GM19438 (cell line): ENCODE measurements at regions not wholly inside any gene's neighbourhood (a gene's known extent, or its start where the extent isn't known, plus 50 kb on each side); places are given as distances from the start of the nearest gene placed in this dataset.
"Not testable (repeated sequence)": the region's sequence is repeated elsewhere in the genome, so short reads cannot be mapped to it uniquely, and the experiment has no call there.

Experiments
- ATAC-seq: cut with Tn5 transposase; IDR thresholded peaks from one replicate; pipeline ENCODE4 v1.9.1; 2021; ENCODE audit warnings: low read depth; ENCODE audit not compliant: unreplicated experiment

DNA sequence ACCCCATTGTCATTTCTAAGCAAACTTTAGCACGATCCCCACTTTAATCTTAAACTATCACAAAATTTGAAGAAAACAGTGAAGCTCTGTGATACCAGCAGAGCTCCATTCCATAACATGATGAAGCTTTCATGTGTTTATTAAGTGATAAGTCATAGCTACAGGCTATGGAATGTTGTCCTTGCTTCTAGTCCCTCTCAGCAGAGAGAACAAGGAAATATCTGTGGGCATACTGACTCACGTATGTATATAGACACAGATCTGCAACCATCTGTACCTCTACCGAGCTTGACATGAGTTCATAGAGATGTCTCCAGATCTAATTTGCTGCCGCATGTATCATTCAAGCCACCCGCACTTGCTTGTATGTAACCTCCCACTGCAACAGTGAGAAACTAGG, 588.9 kb downstream of the ETS1 start:
- no peak for ATAC-seq

DNA sequence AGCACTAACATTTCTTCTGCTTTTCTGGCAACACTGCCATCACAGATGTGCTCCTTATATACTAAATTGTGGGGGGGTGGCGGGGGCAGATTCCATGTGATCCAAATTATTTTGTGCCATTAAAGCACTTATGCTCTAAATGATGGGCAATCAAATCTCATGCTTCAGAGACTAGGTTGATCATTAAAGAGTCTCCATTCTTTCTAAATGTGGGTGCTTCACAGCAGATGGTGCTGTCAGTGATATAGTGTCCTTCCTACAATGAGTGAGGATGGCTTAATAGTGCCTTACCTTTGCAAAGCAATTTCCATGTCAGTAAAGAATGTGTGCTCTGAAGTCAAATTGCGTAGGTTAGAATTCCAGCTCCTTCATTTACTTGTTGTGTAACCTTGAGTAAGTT, 589.8 kb downstream of the ETS1 start:
- ATAC-seq = no peak

DNA sequence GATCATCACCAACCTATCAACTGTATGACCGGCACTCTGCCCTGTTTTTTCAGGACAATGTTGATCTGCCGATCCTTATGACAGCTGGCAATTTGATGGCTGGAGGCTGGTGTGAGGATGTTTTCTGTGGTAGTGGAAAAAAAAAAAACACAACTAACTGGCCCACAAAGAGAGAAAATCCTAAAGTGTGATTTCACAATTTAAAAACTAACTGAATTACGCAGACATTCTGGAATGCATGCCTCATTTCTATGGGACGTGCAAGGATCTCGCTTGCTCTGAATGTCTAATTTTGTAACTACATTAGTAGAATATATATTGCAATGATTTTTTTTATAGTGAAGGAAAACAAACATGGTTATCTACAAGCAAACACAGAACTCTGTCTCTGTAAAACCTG, 590.5 kb downstream of the ETS1 start:
- no peak for ATAC-seq

DNA sequence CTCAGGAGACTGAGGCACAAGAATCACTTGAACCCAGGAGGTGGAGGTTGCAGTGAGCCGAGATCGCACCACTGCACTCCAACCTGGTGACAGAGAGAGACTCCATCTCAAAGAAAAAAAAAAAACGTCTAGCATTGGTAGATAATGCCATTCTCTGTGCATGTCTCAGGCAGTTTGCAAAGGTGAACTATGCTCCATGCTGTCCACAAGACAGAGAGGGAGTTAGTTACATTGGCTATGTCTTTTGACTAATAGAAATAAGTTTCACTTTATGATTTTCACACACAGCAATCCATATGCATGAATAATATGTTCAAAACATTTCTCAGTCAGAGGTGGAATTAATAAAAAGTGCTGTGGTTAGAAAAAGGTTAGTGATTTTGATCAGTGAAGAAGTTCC, 591.4 kb downstream of the ETS1 start:
- ATAC-seq = no peak

DNA sequence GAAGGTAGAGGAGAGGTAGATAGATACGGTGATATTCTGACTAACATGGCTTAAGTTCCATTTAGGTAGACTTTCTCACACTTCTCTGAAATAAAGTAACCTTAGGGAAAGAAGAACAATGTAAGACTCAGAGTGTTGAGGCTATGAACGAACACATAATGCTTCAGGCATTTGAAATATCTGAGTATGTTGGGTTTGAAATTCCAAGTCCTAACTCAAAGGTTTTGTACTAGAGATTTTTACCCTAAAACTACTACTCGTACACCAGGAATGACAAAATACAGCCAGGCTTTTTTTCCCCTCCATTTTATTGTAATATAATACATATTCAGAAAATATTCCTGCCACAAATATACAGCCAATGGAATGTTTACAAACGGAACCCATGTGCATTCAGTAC, 592.6 kb downstream of the ETS1 start:
- ATAC-seq = no peak

DNA sequence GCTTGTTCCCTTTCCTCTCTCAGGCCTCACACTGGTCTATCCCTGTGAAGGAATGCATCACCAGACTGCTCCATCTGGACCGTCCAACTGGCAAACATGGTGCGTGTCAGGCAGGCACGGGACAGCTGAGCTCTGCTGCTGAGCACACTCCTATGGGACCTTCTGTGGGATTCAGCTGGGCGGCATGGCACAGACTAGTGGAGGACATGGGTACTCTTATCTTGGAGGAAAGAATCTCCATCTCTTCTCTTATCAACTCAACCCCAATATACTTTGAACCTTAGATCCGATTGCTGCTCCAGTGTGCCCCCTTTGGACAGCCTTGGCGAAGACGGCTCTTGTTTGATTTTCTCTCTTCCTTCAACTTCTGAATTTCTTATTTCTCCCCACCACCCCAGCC, 593.6 kb downstream of the ETS1 start:
- no peak for ATAC-seq

DNA sequence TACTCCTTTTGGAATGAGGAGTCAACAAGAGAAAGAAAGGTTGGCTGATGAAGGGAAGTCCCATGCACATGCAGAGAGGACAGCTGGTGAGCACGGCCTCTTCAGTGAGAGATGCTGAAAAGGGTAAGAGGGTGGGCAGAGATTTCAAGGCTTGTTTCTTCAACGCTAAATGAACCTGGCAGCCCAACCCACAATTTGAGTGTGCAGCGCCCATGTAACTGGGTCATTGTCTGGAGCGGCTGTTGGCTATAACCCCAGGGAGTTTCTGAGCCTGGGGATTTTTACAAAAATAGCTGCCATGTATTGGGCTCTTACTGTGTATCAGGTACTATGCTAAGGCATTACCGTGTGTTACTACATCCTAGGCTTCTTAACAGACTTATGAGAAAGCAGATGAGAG, 594.1 kb downstream of the ETS1 start:
- ATAC-seq = no peak

DNA sequence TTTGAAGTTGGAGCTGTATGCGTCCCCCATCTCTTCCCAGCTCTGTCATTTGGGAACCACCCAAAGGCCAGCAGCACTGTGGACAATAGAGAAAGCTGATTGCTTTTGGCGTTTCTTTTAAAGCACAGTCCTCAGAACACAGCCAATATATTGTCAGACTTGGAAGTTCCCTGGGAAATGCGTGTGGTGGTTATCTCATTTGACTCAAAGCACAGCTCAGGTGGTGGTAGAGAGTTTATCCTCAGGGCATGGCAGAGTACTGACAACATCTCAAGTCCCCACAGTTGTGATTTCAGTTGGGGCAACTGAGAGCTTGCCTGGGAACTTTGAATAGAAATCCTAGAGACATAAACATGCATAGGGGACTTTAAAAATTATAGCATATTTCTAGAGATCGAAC, 601.3 kb downstream of the ETS1 start:
- ATAC-seq = no peak

DNA sequence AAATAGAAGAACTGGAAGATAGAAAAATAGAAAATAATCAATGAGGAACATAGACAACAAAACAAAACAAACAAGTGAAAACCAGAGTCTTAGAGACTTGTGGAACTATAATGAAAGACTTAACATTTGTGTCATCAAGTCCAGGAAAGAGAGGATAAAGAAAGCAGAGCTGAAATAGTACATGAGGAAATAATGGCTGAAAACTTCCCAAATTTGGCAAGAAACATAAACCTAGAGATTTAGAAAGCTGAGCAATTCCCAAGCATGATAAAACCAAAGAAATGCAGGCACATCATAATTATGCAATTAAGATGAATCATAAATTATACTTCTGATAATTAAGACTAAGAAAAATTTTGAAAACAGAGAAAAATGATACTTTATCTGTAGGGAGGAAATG, 614.5 kb downstream of the ETS1 start:
- ATAC-seq = no peak

DNA sequence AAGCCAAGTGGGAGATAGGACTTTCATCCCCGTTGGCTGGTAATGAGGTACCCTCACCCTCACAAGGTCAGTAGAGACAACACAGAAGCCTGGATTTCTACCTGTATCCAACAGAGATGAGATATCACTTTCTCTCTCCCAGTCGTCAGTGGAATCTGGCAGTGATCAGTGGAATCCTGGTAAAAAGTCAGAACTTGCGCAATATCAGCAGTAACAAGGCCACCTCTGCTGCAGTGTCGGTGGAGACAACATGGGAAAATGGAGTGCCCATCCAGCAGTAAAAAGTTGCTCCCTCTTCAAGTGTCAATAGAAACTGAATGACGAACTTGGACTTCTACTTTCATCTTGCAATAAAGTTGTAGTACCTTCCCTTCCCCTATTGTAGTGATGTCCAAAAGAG, 615.9 kb downstream of the ETS1 start:
- no peak for ATAC-seq

DNA sequence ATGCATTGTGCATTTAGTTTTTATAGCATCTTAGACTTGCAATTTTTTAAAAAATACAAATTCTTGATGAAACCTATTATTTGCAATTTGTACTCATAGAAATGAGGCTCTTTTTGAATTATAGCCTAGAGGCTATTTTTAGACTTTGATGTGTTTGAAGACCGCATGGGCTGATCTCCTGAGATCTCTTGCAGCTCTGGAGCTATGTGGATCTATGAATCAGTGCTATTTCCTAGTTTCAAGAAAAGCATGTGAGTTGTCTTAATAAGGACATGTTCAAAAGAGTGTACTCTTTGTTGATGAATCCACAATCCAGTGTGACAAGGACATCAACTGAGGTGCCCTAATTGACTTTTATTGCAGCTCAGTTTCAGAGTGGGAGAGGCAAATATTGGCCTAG, 620.5 kb downstream of the ETS1 start:
- ATAC-seq = no peak

DNA sequence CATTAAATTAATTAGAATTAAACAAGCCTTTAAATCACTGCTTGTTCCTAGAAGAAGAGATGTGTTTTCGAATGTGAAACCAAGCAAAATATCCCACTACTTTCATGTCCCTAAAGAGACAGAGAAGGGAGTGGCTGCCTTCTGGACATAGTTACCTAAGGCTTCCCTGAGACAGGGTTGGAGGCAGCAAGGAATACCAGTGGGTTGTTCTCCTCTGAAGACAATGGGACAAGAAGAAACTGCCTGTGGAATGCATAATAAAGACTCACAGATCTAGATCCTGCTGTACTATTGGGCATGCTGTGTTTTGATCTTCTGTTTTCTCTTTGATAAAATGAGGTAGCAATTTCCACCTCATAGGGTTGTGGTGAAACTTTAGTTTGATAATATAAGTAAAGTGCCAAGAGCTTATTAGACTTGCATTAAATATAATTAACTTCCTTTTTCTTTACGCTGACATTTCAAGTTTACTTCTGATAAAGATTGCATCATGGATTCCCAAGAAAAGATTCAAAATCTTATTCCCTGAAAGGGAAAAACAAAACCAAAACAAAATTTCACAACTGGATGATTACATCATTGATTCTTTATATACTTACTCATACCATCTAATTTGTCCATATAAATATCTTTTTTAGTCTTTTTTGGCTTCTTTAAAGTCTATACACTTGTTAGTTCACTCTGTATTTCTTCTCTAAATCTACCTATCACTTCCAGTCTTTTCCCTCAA, 621.3 kb downstream of the ETS1 start:
- no peak for ATAC-seq

DNA sequence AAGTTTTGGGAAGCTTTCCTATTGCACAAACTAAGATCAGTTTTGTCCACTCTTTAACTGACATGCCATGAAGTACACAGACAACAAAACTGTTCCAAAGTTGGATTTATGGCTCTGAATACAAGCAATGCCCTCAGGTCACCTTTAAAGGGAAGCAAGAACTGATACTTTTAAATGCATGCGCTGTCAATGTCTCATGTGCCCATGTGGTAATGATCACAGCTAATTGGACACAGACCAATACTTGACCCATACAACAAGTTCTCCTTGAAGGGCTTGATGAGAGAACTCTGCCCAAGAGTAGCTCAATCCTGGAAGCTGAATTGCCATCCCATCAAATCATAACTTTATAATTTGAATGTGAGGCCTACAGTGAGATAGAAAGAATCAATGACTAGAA, 624.9 kb downstream of the ETS1 start:
- ATAC-seq = no peak

DNA sequence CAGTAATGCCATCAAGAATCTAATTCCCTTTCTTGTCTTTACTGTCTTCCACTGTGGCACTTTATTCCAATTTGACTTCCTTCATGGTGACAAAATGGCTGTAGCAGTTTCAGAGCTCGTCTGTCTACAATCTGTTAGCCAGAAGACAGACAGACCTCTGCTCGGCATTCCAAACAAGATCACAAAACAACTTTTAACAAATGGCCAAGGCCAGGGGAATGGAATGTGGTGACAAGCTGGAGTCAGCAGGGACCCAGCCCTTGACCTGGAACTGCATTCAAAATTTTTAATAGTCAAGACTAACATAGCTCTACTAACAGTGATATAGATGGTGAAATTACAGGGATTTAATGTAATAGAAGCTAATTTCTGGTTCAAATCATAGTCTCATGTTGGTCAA, 637.2 kb downstream of the ETS1 start:
- ATAC-seq = no peak

DNA sequence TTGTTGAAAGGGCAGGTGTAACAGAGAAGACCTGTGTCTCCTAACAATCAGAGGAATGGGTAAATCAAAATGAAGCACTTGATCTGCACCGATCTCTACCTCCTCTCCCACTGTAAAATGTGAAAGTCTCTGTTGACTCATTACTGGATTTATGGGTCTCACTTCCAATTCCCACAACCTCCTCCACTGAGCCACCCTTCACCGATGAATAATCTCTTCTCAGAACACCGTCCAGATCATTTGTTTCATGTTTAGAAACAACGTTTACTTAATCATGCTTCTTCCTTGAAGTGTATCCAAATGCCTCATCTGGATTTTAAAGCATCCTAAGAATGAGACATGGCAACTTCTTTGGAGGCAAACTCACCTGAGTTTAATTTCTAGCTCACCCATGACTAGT, 643.6 kb downstream of the ETS1 start:
- no peak for ATAC-seq

DNA sequence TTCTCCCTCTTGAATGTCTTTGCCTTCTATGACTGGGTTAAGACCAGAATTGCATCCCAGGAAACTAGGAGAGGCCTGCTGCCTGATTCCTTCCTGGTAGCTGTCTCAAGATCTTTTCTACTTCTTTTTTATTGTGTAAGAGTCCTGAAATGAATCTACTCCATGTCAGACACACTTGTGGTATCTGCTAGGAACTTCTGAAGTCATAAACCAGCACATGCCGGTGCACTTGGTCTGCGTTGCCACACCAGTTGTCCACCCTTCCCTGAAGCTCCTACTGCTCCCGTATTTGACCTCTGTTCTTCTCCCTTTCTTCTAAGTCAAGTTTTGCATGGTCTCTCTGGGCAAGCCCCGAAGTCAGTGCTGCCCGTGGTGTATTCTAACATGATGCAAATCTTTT, 644.2 kb downstream of the ETS1 start:
- no peak for ATAC-seq

DNA sequence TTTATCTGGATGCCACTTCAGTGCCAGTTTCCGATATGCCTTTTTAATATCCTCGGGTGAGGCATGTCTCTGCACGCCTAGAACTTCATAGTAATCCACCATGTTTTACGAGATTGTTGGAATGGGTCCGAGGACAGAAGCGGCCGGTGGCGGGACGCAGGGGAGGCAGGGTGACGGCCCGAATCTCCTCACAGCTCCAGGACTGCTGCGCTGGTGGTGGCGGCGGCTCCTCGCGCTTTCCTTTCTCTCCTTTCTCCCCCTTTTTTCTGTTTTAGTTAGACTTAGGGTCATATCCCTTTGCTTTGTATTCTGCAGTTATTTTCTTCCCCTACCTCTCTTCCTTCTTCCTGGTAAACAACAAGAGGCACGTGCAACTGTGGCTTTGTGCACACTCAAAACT, 645.8 kb downstream of the ETS1 start:
- ATAC-seq = not testable (repeated sequence)

DNA sequence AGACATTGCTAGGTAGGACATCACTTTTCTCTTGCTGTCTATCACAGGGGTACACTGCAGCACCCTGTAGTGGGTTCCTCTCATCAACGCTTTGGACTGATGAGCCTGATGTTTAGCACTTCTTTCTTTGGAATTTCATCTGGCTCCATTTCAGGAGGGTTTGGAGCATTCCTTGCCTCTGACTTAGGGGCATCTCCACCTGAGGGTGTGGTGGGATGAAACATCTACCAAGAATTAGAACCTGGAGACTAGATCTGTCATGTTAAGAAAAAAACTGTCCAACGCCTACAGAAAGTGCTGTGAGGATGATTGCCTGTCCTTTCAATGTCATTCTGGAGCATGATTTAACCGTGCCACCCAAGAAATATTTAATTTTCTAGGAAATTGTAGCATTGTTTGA, 648.4 kb downstream of the ETS1 start:
- no peak for ATAC-seq

DNA sequence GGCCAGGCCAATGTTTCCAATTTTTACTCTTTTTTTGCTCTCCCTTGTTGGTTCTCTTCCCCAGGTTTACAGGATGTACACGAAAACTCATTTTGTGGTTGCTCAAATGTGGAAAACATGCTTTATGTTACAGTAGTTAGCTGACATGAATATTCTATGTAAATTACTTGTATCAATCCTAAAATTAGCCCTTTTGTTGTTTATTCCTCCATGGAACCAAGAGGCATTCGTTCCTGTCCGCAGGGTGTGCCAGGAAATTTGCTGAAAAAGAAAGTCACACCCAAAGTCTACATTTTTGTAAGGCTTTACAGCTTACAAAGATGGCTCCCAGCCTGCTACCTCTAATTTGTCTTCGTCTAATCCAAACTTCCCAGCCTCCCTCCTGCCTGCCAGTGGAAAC, 652.3 kb downstream of the ETS1 start:
- ATAC-seq = no peak

DNA sequence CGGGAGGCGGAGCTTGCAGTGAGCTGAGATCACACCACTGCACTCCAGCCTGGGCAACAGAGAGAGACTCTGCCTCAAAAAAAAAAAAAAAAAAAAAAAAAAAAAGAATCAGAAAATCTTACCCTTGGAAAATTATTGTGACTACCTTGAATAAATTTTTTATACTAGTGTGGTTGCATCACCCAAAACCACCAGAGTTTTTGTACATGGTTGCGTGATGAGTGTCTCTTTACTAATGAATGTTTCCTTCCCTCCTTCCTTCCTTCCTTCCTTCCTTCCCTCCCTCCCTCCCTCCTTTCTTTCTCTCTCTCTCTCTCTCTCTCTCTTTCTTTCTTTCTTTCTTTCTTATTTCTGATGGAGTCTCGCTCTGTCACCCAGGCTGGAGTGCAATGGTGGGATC, 653.4 kb downstream of the ETS1 start:
- ATAC-seq = not testable (repeated sequence)

DNA sequence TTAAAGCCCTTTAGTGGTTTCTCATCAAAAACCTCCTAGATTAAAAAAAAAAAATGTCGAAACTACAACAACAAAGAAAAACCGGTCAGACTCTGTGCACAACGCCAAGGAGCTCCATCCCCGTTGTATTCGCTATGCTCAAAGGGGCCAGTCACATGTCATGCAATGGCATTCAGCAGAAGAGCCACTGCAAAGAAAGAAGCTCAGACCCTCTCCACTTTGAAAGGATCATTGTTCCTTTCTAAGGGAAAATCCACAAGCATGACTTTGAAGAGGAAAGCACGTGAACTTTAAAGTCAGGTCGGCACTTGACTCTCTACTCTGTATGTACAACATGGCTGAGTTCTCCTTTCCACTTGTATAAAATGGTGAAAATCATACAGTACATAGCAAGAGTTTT, 655.6 kb downstream of the ETS1 start:
- no peak for ATAC-seq

DNA sequence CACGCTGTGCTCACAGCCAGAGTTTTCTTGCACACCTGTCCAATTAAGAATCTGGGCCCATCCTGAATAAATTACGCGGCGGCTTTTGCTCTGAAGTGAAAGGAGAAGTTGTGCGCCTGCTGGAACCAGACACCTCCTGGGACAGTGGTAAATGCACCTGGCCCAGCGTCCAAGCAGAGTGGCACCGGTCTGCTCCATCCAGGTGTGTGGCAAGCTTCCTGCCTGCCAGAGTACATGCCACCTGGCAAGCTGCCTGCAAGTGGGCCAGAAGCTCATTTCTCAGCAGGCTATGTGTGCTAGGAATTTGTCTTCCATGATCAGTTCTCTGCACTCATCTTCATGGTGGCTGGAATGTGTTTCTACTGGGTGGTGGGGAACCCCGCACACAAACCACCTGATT, 660.6 kb downstream of the ETS1 start:
- no peak for ATAC-seq

DNA sequence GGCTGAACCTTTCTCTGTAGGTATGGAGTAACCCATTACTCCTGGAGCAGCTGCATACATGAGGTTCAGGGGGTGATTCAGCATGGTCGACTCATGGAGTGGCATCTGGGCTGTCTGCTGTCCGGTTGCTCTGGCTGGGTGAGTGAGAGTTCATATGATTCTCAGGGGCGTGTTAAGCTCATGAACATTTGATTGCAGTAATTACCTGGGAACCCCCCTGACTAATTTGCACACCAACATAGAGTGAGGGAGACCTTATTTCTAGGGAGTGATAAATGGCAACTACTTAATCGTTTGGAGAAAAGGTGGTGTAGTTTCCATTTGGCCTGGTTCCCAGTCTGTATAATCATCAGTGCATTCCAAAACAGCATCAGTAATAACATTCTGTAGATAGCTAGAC, 661.9 kb downstream of the ETS1 start:
- ATAC-seq = no peak
